ENCODE measurements at regions not wholly inside any gene's neighbourhood (a gene's known extent, or its start where the extent isn't known, plus 50 kb on each side); places are given as distances from the start of the nearest gene placed in this dataset.

GRCh38 chr10:112083472-112083871 lies 100.1 kb downstream of the GPAM start:
- Histone ChIP-seq H3K27me3 (no peaks in the 10 kb centered on the region), H3K4me1 (peaks cover 0 to 27% (median 15%) of the 10 kb centered on the region in 4 donors), H3K36me3 (no peaks in the 10 kb centered on the region), H3K4me3 (no peak overlapping the region), H3K9me3 (no peaks in the 10 kb centered on the region), H3K27ac (no peak overlapping the region)
- intact Hi-C loops (cut with DNase I) = no loop called here
- 20 to 57% methylated on average over 4 of the region's 4 CpGs for WGBS, 2 donors
- TF ChIP-seq POLR2AphosphoS5 (IDR thresholded peaks at IDR 0.05) (no peak), POLR2A (IDR thresholded peaks at IDR 0.05) (no peak), CTCF (IDR thresholded peaks at IDR 0.05) (no peak), EP300 (IDR thresholded peaks at IDR 0.05) (no peak)
- no peak for DNase-seq

GRCh38 chr10:112087953-112088456 lies 95.6 kb downstream of the GPAM start:
- Histone ChIP-seq H3K4me3 (no peak overlapping the region), H3K9me3 (no peaks in the 10 kb centered on the region), H3K36me3 (no peaks in the 10 kb centered on the region), H3K27ac (no peak overlapping the region), H3K4me1 (peaks cover 0 to 21% (median 13%) of the 10 kb centered on the region in 4 donors), H3K27me3 (no peaks in the 10 kb centered on the region)
- TF ChIP-seq CTCF (IDR thresholded peaks at IDR 0.05) (no peak), POLR2A (IDR thresholded peaks at IDR 0.05) (no peak), EP300 (IDR thresholded peaks at IDR 0.05) (no peak), POLR2AphosphoS5 (IDR thresholded peaks at IDR 0.05) (no peak)
- WGBS, 2 donors = 83 to 84% methylated on average over 10 of the region's 10 CpGs
- intact Hi-C loops (cut with DNase I) = no loop called here
- no peak for DNase-seq

- Histone ChIP-seq H3K9me3 (no peaks in the 10 kb centered on the region), H3K4me1 (peaks cover 0 to 9% (median 0%) of the 10 kb centered on the region in 4 donors), H3K4me3 (no peak overlapping the region), H3K27ac (no peak overlapping the region), H3K36me3 (no peaks in the 10 kb centered on the region), H3K27me3 (no peaks in the 10 kb centered on the region)
- TF ChIP-seq CTCF (IDR thresholded peaks at IDR 0.05) (no peak), POLR2AphosphoS5 (IDR thresholded peaks at IDR 0.05) (no peak), EP300 (IDR thresholded peaks at IDR 0.05) (no peak), POLR2A (IDR thresholded peaks at IDR 0.05) (no peak)
- 75 to 81% methylated on average over 1 of the region's 1 CpG for WGBS, 2 donors
- no peak for DNase-seq
- intact Hi-C loops (cut with DNase I) = no loop called here
Measured at GRCh38 chr10:112091703-112092102, 91.9 kb downstream of the GPAM start.

GRCh38 chr10:112092519-112092918 lies 91.0 kb downstream of the GPAM start:
- H3K9me3 ChIP-seq = no peaks in the 10 kb centered on the region
- 59 to 75% methylated on average over 1 of the region's 1 CpG for WGBS, 2 donors
- intact Hi-C loops (cut with DNase I) = no loop called here
- no peak for DNase-seq
- peaks cover 0 to 9% (median 0%) of the 10 kb centered on the region in 4 donors for H3K4me1 ChIP-seq
- no peak overlapping the region for H3K27ac ChIP-seq
- H3K36me3 ChIP-seq = no peaks in the 10 kb centered on the region
- no peaks in the 10 kb centered on the region for H3K27me3 ChIP-seq
- TF ChIP-seq EP300 (IDR thresholded peaks at IDR 0.05) = no peak
- H3K4me3 ChIP-seq = no peak overlapping the region

GRCh38 chr10:112094984-112095383 lies 88.6 kb downstream of the GPAM start:
- WGBS, 2 donors = 74 to 78% methylated on average over 3 of the region's 3 CpGs
- no peak for TF ChIP-seq POLR2A (IDR thresholded peaks at IDR 0.05)
- TF ChIP-seq CTCF (IDR thresholded peaks at IDR 0.05) = no peak
- no peak for TF ChIP-seq POLR2AphosphoS5 (IDR thresholded peaks at IDR 0.05)
- TF ChIP-seq EP300 (IDR thresholded peaks at IDR 0.05) = no peak
- no peaks in the 10 kb centered on the region for H3K36me3 ChIP-seq
- H3K4me1 ChIP-seq = peaks cover 0 to 9% (median 0%) of the 10 kb centered on the region in 4 donors
- no peaks in the 10 kb centered on the region for H3K27me3 ChIP-seq
- H3K27ac ChIP-seq = no peak overlapping the region
- no peak for DNase-seq
- intact Hi-C loops (cut with DNase I) = no loop called here
- H3K4me3 ChIP-seq = no peak overlapping the region
- no peaks in the 10 kb centered on the region for H3K9me3 ChIP-seq

Data from sigmoid colon (tissue), 6 donors.